GM12878 (cell line): ENCODE measurements at regions not wholly inside any gene's neighbourhood (a gene's known extent, or its start where the extent isn't known, plus 50 kb on each side); places are given as distances from the start of the nearest gene placed in this dataset.

Experiments used
- ETV6 ChIP-seq, 2 experiments: fragments of 450-650 bp in 1 of 2; IDR thresholded peaks in 1 of 2; conservative IDR thresholded peaks in 1 of 2; 2 replicates each; pipeline ENCODE4 v1.6.1; 2014; ENCODE audit warnings: antibody characterized with exemption in 1 of 2, borderline replicate concordance in 1 of 2, low read depth in 1 of 2, mild to moderate bottlenecking in 1 of 2, moderate library complexity in 1 of 2
- TF ChIP-seq, protein P1 (sequence below): fragments of 450-650 bp; IDR thresholded peaks from 2 replicates; pipeline ENCODE4 v1.6.1; 2018; ENCODE audit warnings: borderline replicate concordance, mild to moderate bottlenecking; ENCODE audit not compliant: partially characterized antibody
- TF ChIP-seq, protein P2 (sequence below): fragments of 450-650 bp; IDR thresholded peaks from 2 replicates; pipeline ENCODE4 v1.6.1; 2017; ENCODE audit warnings: antibody characterized with exemption, mild to moderate bottlenecking, moderate library complexity
- TF ChIP-seq, protein P3 (sequence below): IDR thresholded peaks from 2 replicates; pipeline ENCODE4 v1.6.1; 2012; ENCODE audit warnings: low read depth, low read length, improper control_type of control experiment

- TF ChIP-seq, protein P1, sequence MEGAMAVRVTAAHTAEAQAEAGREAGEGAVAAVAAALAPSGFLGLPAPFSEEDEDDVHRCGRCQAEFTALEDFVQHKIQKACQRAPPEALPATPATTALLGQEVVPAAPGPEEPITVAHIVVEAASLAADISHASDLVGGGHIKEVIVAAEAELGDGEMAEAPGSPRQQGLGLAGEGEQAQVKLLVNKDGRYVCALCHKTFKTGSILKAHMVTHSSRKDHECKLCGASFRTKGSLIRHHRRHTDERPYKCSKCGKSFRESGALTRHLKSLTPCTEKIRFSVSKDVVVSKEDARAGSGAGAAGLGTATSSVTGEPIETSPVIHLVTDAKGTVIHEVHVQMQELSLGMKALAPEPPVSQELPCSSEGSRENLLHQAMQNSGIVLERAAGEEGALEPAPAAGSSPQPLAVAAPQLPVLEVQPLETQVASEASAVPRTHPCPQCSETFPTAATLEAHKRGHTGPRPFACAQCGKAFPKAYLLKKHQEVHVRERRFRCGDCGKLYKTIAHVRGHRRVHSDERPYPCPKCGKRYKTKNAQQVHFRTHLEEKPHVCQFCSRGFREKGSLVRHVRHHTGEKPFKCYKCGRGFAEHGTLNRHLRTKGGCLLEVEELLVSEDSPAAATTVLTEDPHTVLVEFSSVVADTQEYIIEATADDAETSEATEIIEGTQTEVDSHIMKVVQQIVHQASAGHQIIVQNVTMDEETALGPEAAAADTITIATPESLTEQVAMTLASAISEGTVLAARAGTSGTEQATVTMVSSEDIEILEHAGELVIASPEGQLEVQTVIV, result no peak
- TF ChIP-seq, protein P2, sequence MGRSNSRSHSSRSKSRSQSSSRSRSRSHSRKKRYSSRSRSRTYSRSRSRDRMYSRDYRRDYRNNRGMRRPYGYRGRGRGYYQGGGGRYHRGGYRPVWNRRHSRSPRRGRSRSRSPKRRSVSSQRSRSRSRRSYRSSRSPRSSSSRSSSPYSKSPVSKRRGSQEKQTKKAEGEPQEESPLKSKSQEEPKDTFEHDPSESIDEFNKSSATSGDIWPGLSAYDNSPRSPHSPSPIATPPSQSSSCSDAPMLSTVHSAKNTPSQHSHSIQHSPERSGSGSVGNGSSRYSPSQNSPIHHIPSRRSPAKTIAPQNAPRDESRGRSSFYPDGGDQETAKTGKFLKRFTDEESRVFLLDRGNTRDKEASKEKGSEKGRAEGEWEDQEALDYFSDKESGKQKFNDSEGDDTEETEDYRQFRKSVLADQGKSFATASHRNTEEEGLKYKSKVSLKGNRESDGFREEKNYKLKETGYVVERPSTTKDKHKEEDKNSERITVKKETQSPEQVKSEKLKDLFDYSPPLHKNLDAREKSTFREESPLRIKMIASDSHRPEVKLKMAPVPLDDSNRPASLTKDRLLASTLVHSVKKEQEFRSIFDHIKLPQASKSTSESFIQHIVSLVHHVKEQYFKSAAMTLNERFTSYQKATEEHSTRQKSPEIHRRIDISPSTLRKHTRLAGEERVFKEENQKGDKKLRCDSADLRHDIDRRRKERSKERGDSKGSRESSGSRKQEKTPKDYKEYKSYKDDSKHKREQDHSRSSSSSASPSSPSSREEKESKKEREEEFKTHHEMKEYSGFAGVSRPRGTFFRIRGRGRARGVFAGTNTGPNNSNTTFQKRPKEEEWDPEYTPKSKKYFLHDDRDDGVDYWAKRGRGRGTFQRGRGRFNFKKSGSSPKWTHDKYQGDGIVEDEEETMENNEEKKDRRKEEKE, result no peak
- no peak for TF ChIP-seq ETV6 (conservative IDR thresholded peaks at IDR 0.05 in 1 of 2, IDR thresholded peaks at IDR 0.05 in 1 of 2; ENCODE audit: borderline replicate concordance in 1 of 2, low read depth in 1 of 2)
- TF ChIP-seq, protein P3, sequence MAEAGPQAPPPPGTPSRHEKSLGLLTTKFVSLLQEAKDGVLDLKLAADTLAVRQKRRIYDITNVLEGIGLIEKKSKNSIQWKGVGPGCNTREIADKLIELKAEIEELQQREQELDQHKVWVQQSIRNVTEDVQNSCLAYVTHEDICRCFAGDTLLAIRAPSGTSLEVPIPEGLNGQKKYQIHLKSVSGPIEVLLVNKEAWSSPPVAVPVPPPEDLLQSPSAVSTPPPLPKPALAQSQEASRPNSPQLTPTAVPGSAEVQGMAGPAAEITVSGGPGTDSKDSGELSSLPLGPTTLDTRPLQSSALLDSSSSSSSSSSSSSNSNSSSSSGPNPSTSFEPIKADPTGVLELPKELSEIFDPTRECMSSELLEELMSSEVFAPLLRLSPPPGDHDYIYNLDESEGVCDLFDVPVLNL, result no peak
Observed at GRCh38 chr2:190138032-190138431, 75.5 kb upstream of the MSTN start (continued).
